SW480 (cell line): ENCODE measurements at regions not wholly inside any gene's neighbourhood (a gene's known extent, or its start where the extent isn't known, plus 50 kb on each side); places are given as distances from the start of the nearest gene placed in this dataset.

Source experiments
- DNase-seq: peaks from one replicate; pipeline ENCODE4 v3.0.0-alpha.2; 2016; ENCODE audit warnings: low spot score

DNA sequence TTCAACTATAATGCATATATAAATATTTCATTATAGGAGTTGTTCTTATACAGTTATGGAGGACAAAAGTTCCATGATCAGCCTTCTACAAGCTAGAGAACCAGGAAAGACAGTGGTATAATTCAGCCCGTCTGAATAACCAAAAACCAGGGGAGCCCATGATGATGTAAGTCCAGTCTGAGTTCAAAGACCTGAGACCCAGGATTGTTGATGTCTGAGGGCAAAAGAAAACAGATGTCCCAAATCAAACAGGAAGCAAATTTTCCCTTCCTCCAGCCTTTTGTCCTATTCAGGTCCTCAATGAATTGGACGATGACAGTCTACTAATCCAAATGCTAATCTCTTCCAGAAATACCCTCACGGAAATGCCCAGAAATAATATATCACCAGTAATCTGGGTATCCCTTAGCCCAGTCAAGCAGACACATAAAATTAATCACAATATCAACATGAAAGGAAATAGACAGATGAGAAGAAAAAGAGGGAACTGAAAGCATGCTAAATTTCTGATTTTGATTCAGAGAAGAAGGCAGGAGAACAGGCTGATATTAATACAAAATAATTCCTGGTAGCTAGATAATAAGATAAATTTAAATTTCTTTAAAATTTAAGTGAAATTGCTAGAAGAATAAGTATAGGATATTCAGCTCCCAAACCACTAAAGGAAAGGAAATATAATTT is 255.6 kb upstream of the CTAGE1 start:
- DNase-seq, result no peak

DNA sequence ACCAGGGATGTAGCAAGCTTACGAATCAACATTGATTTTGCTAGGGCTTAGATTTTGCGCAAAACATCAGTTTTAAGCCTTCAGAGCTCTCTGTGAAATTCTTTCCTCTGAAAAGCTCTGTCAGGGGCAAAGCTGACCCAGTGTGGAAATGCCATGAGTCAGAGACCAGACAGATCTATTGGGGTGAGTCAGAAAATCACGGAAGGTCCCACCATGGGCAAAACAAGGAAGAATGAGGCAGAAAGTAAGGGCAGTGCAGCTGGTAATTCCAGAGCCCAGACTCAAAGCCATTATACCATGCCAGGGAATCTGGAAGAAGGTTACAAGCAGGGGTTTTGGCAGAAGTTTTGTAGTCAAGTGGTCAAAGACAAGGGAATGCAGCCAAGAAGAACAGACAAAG is 256.6 kb upstream of the CTAGE1 start:
- DNase-seq, result no peak

DNA sequence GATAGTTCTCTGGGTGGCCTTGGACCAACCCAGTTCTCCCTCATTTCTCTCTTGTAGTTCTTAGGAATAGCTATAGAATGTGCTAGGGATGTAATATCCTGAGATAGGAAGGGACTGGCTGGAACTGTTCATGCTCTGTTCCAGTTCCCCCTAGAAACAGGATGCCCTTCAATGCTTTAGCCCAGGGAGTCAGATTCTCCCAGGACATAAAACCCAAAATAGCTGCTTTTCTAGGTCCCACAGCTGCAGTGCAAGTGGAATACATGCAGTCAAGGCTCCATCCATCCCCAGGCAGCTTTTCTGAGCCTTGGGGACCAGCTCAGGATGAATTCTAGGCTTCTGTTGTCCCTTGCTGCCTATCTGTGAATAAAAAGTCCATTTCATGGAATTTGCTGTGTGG is 257.3 kb upstream of the CTAGE1 start:
- no peak for DNase-seq

DNA sequence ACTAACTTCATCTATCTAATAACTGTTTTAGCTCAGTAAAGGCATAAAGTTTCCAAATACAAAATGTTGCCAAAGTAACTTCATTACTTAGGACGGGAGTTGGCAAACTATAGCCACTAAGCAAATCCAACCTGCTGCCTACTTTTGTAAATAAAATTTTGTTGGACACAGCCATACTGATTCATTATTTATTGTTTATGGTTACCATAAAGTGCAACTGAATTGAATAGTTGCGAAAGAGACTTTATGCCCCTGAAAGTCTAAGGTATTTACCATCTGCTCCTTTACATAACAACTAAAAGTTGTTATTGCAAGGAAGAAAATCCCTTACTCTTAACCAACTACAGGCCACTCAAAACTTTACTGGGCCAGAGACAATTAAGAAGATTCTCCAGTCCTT is 256.7 kb upstream of the RBBP8 start:
- no peak for DNase-seq

DNA sequence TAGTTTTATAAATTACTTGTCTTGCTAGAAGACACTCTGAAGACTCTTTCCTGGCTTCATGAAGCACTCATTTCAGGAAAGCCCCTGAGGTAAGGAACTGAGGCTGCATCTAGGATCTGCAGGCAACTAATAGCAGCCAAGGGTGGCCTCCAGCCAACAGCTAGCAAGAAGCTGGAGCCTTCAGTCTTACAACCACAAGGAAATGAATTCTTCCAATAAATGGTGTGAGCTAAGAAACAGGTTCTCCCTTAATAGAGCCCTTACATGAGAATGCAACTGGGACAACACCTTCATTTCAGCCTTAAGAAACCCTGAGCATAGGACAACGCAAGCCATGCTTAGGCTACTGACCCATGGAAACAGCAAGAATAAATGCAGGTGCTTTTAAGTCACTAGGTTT is 254.6 kb upstream of the RBBP8 start:
- DNase-seq, result no peak

DNA sequence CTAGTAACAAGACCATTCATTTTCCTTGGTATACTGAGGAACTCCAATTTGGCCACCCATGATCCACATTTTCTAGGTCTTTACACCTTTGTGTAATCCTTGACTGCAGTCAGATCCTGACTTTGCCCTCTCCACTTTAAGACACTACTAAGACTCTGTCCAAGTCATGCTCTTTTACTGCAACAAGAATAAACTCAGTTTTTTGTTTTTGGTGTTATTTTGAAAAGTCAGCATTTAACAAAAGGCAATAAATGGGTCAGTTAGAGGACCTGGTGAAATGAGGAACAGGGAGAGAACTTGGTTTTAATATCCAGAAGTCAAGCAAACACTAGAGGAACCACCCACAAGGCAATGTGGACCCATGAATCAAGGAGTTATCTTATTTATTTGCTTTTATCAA is 252.2 kb upstream of the RBBP8 start:
- DNase-seq, result no peak

DNA sequence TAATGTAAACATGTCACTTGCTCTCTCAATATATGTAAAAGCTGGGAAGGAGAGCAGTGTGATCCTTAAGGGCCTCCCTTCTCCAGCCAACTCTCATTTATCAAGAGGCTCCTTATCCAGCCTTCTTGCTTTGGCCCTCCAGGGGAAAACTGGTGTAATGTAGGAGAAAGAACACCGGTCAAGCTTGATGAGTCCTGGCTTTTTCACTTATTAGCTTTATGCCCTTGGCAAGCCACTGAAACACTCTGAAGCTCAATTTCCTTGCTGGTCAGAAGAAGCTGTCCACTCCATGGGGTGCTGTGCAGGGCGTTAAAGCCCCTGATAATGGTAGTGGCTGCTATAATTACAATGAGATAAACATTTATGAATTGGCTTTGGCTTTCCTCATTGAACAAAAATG is 251.2 kb upstream of the RBBP8 start:
- DNase-seq, result no peak

DNA sequence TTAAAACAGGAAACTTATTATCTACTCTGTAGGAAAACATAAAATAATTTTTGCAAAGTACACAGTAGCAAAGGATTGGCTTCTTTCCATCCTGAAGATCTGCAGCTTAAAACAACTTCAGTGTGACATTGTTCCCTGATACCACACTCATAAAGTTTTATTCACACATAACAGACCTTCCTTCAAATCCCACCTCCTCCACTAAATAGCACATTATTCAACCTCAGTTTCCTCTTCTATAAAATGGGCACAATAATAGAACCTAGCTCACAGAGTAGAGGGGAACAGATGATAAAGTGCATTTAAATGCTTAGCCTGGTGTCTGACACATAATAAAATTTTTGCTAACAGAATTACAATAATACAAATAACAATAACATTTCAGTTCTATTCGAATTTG is 250.4 kb upstream of the RBBP8 start:
- no peak for DNase-seq

DNA sequence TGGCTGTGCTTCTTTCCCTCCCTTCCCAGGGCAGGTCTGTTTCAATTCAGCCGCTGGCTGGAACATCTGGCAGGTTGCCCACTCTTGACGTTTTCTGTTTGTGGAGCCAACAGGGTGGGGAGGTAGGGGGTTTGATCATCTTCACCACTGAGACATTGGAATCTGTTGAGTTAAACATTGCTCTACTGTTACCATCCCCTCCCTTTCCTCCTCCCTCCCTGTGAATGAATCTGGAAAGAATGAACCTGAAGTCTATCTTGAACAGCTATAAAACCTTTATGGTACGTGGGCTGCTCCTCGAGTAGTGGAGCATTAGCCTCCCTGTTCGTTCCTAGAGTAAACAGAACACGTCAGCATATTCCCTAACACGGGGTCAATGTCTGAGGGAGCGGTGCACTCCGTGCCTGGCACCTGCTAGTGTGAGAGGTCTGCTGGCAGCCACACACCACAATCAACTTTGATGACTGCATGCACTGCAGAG is 249.9 kb upstream of the RBBP8 start:
- DNase-seq, result peak; percentile 80

DNA sequence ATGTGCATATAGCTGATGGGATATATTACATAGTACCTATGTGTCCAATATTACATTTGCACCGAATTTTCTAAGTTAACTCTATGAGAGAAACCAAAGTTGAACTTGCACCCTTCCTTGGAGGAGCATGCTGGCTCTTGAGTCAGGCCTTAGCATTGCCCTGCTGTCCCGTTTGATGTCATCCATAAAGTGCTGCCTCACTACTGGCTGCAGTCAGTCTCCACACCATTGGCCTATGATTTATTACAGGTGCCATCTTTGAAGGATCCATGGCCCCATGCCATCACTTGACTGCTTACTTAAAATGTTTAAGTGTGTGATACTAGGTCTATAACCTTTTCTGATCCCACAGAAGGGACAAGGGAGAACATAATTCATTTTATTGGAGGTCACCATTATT is 249.3 kb upstream of the RBBP8 start:
- no peak for DNase-seq

DNA sequence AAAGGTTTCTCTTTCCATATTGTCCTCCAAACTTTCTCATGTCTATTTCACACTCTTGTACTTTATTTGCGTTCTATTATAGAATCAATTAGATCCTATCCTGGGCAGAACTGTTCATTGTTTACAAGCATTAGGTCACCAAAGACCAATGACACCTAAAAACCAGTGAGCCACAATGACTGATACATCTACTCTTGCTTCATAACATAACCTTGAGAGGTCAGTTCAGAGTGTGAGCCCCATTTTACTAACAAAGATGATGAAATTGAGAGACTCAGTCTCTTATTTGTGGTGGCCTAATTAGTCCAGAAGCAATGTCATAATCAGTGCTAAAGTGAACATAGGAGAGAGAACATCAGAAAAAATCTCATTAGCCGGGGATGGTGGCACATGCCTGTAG is 248.9 kb upstream of the RBBP8 start:
- DNase-seq, result no peak

DNA sequence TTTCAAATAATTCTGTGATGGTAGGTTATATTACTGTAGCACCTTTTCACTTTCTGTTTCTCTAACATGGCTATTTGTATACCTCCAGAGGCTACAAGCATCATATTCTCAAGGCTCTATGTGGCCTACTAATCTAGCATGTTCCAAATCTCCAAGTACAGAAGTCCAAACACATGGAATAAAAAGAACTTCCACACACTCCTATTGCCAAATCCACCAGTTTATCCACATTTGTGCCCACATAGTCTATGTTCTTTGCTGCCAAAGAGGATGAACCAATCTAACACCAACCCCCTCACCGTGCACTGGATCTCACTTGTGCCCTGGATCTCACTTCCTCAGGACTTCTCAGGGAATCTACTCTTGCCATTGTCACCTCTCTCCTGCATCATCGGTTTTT is 247.3 kb upstream of the RBBP8 start:
- no peak for DNase-seq

DNA sequence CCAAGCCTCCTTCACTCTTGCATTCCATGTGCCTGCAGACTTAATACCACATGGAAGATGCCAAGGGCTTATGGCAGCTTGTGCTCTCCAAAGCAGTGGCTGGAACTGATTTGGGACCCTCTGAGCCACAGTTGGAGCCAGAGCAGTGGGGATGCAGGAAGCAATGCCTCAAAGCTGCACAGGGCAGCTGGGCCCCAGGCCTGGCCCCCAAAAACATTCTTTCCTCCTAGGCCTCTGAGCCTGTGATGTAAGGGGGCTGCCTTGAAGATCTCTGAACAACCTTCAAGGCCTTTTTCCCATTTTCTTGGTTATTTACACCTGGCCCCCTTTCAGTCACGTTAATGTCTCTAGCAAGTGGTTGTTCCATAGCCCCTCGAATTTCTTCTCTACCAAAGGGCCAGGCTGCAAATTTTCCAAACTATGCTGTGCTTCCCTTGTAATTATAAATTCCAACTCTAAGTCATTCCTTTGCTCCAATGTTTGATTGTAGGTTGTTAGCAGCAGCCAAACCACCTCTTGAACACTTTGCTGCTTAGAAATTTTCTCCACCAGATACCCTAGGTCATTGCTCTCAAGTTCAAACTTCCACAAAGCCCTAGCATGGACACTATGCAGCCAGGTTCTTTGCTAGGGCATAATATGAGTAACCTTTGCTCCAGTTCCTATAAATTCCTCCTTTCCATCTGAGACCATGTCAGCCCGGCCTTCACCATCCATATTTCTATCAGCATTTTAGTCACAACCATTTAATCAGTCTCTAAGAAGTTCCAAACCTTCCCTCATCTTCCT is 245.0 kb upstream of the RBBP8 start:
- DNase-seq, result no peak

DNA sequence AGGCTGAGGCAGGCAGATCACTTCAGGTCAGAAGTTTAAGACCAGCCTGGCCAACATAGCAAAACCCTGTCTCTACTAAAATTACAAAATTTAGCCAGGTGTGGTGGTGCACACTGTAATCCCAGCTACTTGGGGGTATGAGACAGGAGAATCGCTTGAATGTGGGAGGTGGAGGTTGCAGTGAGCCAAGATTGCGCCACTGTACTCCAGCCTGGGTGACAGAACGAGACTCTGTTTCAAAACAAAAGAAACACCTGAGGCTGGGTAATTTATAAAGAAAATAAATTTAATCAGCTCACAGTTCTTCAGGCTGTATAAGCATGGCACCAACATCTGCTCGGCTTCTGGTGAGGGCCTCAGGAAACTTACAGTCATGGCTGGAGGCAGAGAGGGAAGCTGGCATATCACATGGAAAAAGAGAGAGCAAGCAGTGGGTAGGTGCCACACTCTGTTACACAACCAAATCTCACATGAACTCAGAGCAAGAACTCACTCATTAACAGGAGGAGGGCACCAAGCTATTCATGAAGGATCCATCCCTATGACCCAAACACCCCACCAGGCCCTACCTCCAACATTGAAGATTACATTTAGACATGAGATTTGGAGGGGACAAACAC is 244.1 kb upstream of the RBBP8 start:
- DNase-seq, result no peak

DNA sequence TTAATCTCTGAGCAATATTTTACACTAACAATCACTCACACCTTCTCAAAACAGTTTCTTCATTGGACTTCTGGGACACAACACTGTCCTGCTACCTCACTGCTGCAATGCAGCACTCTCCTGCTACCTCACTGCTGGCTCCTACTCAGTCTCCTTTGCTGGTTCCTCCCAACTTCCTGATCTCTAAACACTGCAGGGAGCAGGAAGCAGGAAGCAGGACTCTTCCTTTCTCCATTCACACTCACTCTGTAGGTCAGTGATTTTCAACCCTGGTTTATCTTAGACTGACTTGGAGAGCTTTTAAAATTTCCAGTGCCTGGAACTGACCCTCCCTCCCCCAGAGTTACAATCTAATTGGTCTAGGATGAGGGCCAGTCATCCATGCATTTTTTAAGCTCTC is 243.4 kb upstream of the RBBP8 start:
- no peak for DNase-seq

DNA sequence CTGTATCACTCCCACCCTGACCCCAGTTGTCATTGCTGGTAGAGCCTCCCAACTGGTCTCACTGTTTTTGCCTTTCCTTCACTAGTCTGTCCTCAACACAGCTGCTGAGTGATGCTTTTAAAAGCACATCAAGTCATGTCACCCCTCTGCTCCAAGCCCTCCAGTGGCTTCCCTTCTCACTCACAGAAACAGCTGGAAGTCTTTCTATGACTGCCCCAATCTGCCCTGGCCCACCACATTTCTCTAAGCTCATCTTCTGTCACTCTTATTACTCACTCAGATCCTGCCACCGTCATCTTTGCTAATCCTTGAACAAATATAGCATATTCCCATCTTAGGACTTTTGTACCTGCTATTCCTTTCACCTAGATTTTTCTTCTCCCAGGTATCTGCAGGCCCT is 242.6 kb upstream of the RBBP8 start:
- no peak for DNase-seq

DNA sequence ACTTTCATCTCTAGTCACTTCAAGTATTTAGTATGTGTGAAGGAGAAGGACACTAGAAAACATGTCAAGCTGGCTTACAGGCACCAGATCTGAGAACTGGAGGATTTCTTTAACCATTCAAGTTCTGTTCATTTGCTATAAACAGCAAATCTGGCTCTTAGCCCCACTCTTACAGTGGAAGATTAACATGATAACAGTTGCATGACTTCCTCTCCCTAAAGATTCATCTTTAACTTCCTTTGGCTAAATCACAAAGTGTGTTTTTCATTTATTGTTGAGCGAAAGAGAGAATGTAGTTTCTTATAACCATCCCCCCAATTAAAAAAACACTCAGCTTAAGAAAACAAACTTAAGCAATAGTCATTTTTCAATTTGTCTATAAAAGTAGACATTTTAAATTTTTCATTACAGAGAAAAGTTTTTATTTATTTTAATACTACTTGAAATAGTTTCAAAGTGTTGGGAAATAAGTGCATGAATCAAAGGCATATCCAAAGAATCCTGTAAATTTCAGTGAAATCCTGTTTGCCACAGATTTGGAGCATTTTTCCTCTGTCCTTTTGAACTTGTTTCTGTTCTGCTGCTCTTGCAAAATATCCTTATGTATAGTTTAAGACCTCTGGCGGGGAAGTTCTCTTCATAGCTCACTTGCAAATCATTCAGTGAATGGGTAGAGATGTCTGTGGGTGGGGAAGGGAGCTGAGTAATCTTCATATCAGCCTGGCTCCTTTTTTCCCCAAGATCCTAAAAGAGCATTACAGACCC is 241.0 kb upstream of the RBBP8 start:
- no peak for DNase-seq

DNA sequence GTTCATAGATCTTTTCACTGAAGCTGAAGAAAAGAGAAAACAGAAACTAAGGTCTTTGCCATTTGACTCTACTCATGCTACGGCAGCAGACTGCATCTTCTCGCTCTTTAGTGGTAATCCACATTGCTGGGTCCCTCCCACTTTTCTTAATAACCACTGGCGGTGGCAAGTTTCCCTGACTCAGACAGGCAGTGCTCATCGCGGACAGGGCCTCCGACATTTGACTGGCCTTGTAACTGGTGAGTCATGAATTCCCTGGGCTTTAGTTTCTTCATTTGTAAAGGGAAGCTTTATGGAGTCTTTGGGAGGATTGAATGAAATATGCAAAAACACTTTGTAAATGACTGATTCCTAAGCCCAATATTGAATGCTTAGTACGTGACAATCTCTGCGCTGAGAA is 238.2 kb upstream of the RBBP8 start:
- DNase-seq, result peak; percentile 50

DNA sequence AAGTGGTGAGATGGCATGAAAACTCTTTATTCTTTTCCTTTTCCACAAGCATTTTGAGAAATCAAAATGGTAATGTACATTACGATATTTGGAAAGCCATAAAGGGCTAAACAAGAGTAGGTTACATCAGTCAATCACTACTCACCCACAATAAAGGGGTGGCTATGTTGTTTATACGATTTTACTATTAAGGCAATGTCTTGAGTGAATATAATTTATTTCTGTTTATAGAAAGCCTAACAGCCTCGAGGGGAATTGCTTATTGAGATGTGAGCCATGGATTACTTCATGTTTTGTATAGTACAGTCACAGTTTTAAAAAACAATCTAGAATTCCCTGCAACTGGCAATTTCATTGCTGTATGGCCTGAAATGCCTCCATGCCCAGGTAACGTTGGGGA is 237.5 kb upstream of the RBBP8 start:
- no peak for DNase-seq

DNA sequence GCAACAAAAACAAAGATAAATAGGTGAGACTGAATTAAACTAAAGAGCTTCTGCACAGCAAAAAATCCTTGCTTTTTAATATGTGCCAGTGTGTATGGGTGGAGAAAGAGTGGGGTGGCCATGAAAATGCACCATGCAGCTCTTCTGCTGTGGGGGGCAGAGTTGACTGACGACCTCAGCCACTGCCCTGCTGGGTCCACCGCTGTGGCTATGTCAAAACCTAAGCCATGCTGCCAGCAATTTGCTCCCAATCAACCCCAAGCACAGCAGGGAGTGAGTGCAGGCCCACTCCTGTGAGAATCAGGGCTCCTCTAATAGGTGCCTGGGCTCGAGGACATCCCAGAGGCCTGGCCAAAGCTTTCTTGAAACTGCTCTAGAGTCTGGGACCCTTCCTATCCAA is 235.6 kb upstream of the RBBP8 start:
- no peak for DNase-seq

DNA sequence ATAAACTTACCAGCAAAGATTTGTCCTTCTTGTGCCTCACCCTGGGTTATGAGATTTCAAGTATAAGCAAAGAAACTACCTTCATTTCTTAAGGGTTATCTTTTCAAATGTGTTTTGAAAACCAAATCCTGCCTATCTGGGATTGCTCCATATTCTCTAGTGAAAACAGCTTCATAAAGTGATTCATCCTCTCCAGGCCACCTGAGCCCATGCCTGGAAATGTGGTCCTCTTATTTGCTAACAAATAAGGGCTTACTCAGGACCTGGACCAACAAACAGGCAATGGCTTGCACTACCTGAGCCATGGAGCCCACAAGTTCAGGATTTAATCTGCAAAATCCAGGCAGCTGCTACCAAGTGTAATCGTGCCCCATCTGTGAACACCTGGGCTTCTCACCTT is 234.4 kb upstream of the RBBP8 start:
- DNase-seq, result no peak

DNA sequence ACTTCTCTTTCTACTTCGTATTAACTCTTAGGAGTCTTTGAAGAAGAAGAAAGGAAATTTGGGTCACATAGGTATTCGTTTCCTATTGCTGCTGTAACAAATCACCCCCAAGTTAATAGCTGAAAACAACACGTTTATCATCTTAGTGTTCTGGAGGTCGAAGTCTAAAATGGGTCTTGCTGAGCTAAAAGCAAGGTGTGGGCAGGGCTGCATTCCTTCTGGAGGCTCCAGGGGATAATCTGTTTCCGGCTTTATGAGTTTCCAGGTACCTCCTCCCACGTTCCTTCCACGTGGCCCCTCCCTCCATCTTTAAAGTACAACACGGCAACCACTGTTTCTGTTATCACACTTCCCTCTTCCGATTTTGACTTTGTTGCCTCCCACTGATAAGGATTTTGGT is 233.5 kb upstream of the RBBP8 start:
- DNase-seq, result no peak

DNA sequence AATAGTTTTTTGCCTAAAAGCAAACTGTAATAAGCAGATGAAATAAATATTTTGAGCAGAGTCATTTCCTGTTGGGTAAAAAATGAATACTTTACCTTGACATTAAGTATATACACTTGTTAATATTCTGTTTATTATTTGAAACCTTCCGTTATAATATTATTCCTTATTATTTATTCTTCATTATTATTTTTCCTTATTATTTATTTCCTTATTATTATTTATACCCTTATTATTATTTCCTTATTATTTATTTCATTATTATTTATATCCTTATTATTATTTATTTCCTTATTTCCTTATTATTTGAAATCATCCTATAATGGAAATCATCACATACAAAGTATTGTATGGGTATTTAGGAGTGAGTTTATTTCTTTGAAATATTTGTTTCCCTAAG is 232.2 kb upstream of the RBBP8 start:
- DNase-seq, result no peak
